SU-DHL-6 (cell line): ENCODE measurements at regions not wholly inside any gene's neighbourhood (a gene's known extent, or its start where the extent isn't known, plus 50 kb on each side); places are given as distances from the start of the nearest gene placed in this dataset.

Experiments
- H2AFZ ChIP-seq: fragments of 200-600 bp; sonication (generic); 2 replicates; pipeline ENCODE4 v1.6.1; 2014; ENCODE audit warnings: low read depth, mild to moderate bottlenecking, moderate library complexity, mixed read lengths, antibody characterized with exemption, low read length; ENCODE audit not compliant: severe bottlenecking
- H3F3A ChIP-seq: fragments of 200-600 bp; shearing (Covaris generic); 2 replicates; pipeline ENCODE4 v1.6.0; 2016; ENCODE audit warnings: antibody characterized with exemption, mild to moderate bottlenecking; ENCODE audit not compliant: insufficient read depth
- H3K27ac ChIP-seq: fragments of 200-600 bp; sonication (generic); 2 replicates; pipeline ENCODE4 v1.5.1; 2016; ENCODE audit warnings: low read depth, mild to moderate bottlenecking, low read length, moderate library complexity, mixed read lengths
- H3K27me3 ChIP-seq: fragments of 200-600 bp; sonication (generic), shearing (Covaris generic); 2 replicates; pipeline ENCODE4 v1.6.0; 2014; ENCODE audit warnings: mild to moderate bottlenecking, low read length
- H3K36me3 ChIP-seq: fragments of 200-600 bp; sonication (generic); 2 replicates; pipeline ENCODE4 v1.6.1; 2014; ENCODE audit warnings: mild to moderate bottlenecking, low read length, mixed read lengths
- H3K4me2 ChIP-seq: fragments of 300-600, 200-600 bp; shearing (Covaris generic), sonication (generic); 2 replicates; pipeline ENCODE4 v1.6.0; 2014; ENCODE audit warnings: low read length, low read depth, mild to moderate bottlenecking; ENCODE audit not compliant: poor library complexity, severe bottlenecking
- H3K4me3 ChIP-seq: fragments of 200-600 bp; sonication (generic); 2 replicates; pipeline ENCODE4 v1.5.1; 2014; ENCODE audit warnings: antibody characterized with exemption, low read length, mild to moderate bottlenecking, mixed read lengths; ENCODE audit not compliant: insufficient read depth, poor library complexity, severe bottlenecking
- H3K79me2 ChIP-seq: fragments of 200-600 bp; sonication (generic); 2 replicates; pipeline ENCODE4 v1.6.1; 2014; ENCODE audit warnings: mild to moderate bottlenecking, low read length, moderate library complexity; ENCODE audit not compliant: insufficient read depth
- H3K9ac ChIP-seq: fragments of 200-600 bp; sonication (generic); 2 replicates; pipeline ENCODE4 v1.7.0; 2014; ENCODE audit warnings: mild to moderate bottlenecking, low read length
- H3K9me2 ChIP-seq: fragments of 200-600 bp; sonication (generic); replicated peaks from 2 replicates; pipeline ENCODE4 v1.6.1; 2014; ENCODE audit warnings: low read length; ENCODE audit not compliant: insufficient read depth
- H3K9me3 ChIP-seq: fragments of 200-600 bp; sonication (generic); 2 replicates; pipeline ENCODE4 v1.6.1; 2014; ENCODE audit warnings: low read length, mixed read lengths; ENCODE audit not compliant: insufficient read depth
- H4K20me1 ChIP-seq: fragments of 200-600 bp; sonication (generic); 2 replicates; pipeline ENCODE4 v1.6.1; 2014; ENCODE audit warnings: low read depth, mild to moderate bottlenecking, antibody characterized with exemption, low read length, moderate library complexity, mixed read lengths
- EZH2phosphoT487 ChIP-seq: fragments of 200-600 bp; sonication (generic), shearing (Covaris generic); conservative IDR thresholded peaks from 2 replicates; pipeline ENCODE4 v1.6.1; 2018; ENCODE audit warnings: mild to moderate bottlenecking, antibody characterized with exemption, low read length, moderate library complexity, mixed read lengths
- TF ChIP-seq, protein P1 (sequence below): fragments of 200-600 bp; sonication (generic); IDR thresholded peaks from one replicate; pipeline ENCODE4 v1.5.1; 2017; ENCODE audit warnings: antibody characterized with exemption, mild to moderate bottlenecking, low read length, moderate library complexity; ENCODE audit not compliant: insufficient read depth, poor library complexity, severe bottlenecking

- H3K27ac ChIP-seq, result no peak overlapping the region
- no peak overlapping the region for H3K4me2 ChIP-seq
- no peaks in the 10 kb centered on the region for H3K9me3 ChIP-seq
- H3K9me2 ChIP-seq, result no peaks in the 10 kb centered on the region
- no peaks in the 10 kb centered on the region for H3K79me2 ChIP-seq
- TF ChIP-seq, protein P1, sequence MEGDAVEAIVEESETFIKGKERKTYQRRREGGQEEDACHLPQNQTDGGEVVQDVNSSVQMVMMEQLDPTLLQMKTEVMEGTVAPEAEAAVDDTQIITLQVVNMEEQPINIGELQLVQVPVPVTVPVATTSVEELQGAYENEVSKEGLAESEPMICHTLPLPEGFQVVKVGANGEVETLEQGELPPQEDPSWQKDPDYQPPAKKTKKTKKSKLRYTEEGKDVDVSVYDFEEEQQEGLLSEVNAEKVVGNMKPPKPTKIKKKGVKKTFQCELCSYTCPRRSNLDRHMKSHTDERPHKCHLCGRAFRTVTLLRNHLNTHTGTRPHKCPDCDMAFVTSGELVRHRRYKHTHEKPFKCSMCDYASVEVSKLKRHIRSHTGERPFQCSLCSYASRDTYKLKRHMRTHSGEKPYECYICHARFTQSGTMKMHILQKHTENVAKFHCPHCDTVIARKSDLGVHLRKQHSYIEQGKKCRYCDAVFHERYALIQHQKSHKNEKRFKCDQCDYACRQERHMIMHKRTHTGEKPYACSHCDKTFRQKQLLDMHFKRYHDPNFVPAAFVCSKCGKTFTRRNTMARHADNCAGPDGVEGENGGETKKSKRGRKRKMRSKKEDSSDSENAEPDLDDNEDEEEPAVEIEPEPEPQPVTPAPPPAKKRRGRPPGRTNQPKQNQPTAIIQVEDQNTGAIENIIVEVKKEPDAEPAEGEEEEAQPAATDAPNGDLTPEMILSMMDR, result no peak
- no peak for TF ChIP-seq EZH2phosphoT487
- H4K20me1 ChIP-seq, result no peaks in the 10 kb centered on the region
- H3K27me3 ChIP-seq, result no peaks in the 10 kb centered on the region
- no peak overlapping the region for H3K9ac ChIP-seq
- no peak overlapping the region for H2AFZ ChIP-seq
- no peak overlapping the region for H3K4me3 ChIP-seq
- no peaks in the 10 kb centered on the region for H3F3A ChIP-seq
- H3K36me3 ChIP-seq, result no peaks in the 10 kb centered on the region
Observed at GRCh38 chr13:105972306-105972721, 563.1 kb downstream of the EFNB2 start.

GRCh38 chr13:105971738-105972137, 563.7 kb downstream of the EFNB2 start:
- no peak for TF ChIP-seq EZH2phosphoT487
- TF ChIP-seq, protein P1, result no peak
- H3K9me2 ChIP-seq, result no peaks in the 10 kb centered on the region
- H3K9ac ChIP-seq, result no peak overlapping the region
- H3F3A ChIP-seq, result no peaks in the 10 kb centered on the region
- H3K27ac ChIP-seq, result no peak overlapping the region
- H4K20me1 ChIP-seq, result no peaks in the 10 kb centered on the region
- H3K9me3 ChIP-seq, result no peaks in the 10 kb centered on the region
- no peaks in the 10 kb centered on the region for H3K79me2 ChIP-seq
- H2AFZ ChIP-seq, result no peak overlapping the region
- H3K27me3 ChIP-seq, result no peaks in the 10 kb centered on the region
- H3K4me2 ChIP-seq, result no peak overlapping the region
- no peak overlapping the region for H3K4me3 ChIP-seq
- H3K36me3 ChIP-seq, result no peaks in the 10 kb centered on the region

DNA sequence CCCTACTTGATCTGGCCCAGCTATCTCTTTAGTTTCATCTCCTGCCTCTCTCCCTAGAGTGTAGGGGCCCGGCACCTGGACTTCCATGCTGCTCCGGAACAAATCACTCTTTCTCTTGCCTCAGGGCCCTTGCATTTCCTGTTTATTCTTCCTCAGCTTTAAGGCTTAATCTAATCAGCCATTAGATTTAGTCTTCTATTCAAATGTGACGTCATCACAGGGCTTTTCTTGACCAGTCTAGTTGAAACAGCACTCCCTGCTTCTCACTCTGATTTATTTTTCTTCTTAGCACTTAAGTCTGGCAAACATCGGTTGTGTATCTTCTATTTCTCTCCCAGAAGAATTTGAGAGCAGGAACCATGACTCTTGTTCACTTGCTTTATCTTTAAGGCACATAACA, 564.1 kb downstream of the EFNB2 start:
- no peak overlapping the region for H3K4me2 ChIP-seq
- H3K9me3 ChIP-seq, result no peaks in the 10 kb centered on the region
- no peaks in the 10 kb centered on the region for H3K36me3 ChIP-seq
- no peak overlapping the region for H3K27ac ChIP-seq
- H3K27me3 ChIP-seq, result no peaks in the 10 kb centered on the region
- no peak overlapping the region for H3K9ac ChIP-seq
- no peak overlapping the region for H2AFZ ChIP-seq
- H3K79me2 ChIP-seq, result no peaks in the 10 kb centered on the region
- no peaks in the 10 kb centered on the region for H3F3A ChIP-seq
- TF ChIP-seq EZH2phosphoT487, result no peak
- TF ChIP-seq, protein P1, result no peak
- H4K20me1 ChIP-seq, result no peaks in the 10 kb centered on the region
- no peak overlapping the region for H3K4me3 ChIP-seq
- no peaks in the 10 kb centered on the region for H3K9me2 ChIP-seq
